A549 (cell line): ENCODE measurements at regions not wholly inside any gene's neighbourhood (a gene's known extent, or its start where the extent isn't known, plus 50 kb on each side); places are given as distances from the start of the nearest gene placed in this dataset.

ENCODE experiments used
- ATAC-seq, 2 experiments: fragments of 200-7000 bp in 1 of 2; fragments of >200 bp in 1 of 2; cut with Nextera tagmentation in 1 of 2; cut with Tn5 transposase in 1 of 2; 3 replicates each; pipeline versions ENCODE4 v1.8.0 to v1.9.1; 2018 to 2020; ENCODE audit warnings: mild to moderate bottlenecking in 1 of 2, moderate library complexity in 1 of 2
- CTCF ChIA-PET: fragments of 300-600 bp; sonication (Branson Sonifier 250); formaldehyde crosslinking; extraction: SDS; loops from one replicate; lab custom pipeline; 2021; ENCODE audit warnings: antibody characterized with exemption, inconsistent platforms; lab: Yijun Ruan, JAX
- POLR2A ChIA-PET: fragments of 350-600 bp; formaldehyde crosslinking; extraction: SDS; loops from one replicate; lab custom pipeline; 2021; ENCODE audit warnings: antibody characterized with exemption, inconsistent platforms; lab: Yijun Ruan, JAX
- DNase-seq, 2 experiments: peaks; one replicate each; pipeline versions ENCODE4 v3.0.0 to v3.0.0-alpha.2; 2011 to 2016; ENCODE audit warnings: low read depth in 1 of 2, low spot score in 1 of 2
- FAIRE-seq: peaks from 2 replicates; lab custom pipeline; 2011; peaks lifted over from hg19 to GRCh38; lab: Jason Lieb, UNC
- H3K27ac ChIP-seq, 2 experiments: fragments of >200 bp; sonication (Bioruptor Twin); formaldehyde crosslinking; 3 replicates each; pipeline ENCODE4 v1.5.1; 2016 to 2017
- H3K4me1 ChIP-seq: fragments of >200 bp; sonication (Bioruptor Twin); formaldehyde crosslinking; 3 replicates; pipeline ENCODE4 v1.6.1; 2016
- H3K4me2 ChIP-seq: fragments of >200 bp; sonication (Bioruptor Twin); formaldehyde crosslinking; 3 replicates; pipeline ENCODE4 v1.6.1; 2016
- H3K4me3 ChIP-seq: fragments of >200 bp; sonication (Bioruptor Twin); formaldehyde crosslinking; 3 replicates; pipeline ENCODE4 v1.5.1; 2016
- H3K9me3 ChIP-seq: fragments of >200 bp; sonication (Bioruptor Twin); formaldehyde crosslinking; 3 replicates; pipeline ENCODE4 v1.6.1; 2016
- CBX2 ChIP-seq: fragments of 200-600 bp; sonication (generic); IDR thresholded peaks from 2 replicates; pipeline ENCODE4 v1.6.1; 2016; ENCODE audit warnings: low read depth, mild to moderate bottlenecking, borderline replicate concordance
- CBX8 ChIP-seq: fragments of 200-600 bp; sonication (generic); IDR thresholded peaks from 2 replicates; pipeline ENCODE4 v1.6.1; 2016
- CHD2 ChIP-seq: fragments of 150-350 bp; IDR thresholded peaks from 2 replicates; pipeline ENCODE4 v1.6.1; 2014; ENCODE audit warnings: low read length; ENCODE audit not compliant: partially characterized antibody
- FOSB ChIP-seq: fragments of 250-450 bp; sonication (Bioruptor Pico); IDR thresholded peaks from 2 replicates; pipeline ENCODE4 v1.5.0; 2020; ENCODE audit warnings: mild to moderate bottlenecking, moderate library complexity
- FOSL2 ChIP-seq, 2 experiments: fragments of 450-650 bp in 1 of 2; fragments of >200 bp in 1 of 2; sonication (Bioruptor Twin) in 1 of 2; formaldehyde crosslinking; IDR thresholded peaks; 2 replicates each; pipeline versions ENCODE4 v1.5.0 to v1.6.1; 2016 to 2020; ENCODE audit warnings: mild to moderate bottlenecking in 1 of 2, moderate library complexity in 1 of 2
- FOXS1 ChIP-seq: fragments of 250-450 bp; sonication (Bioruptor Pico); IDR thresholded peaks from 2 replicates; pipeline ENCODE4 v1.5.0; 2020; ENCODE audit warnings: mild to moderate bottlenecking, moderate library complexity
- HMGXB4 ChIP-seq: fragments of 250-450 bp; sonication (Bioruptor Pico); IDR thresholded peaks from 2 replicates; pipeline ENCODE4 v1.5.0; 2021; ENCODE audit warnings: mild to moderate bottlenecking, moderate library complexity, borderline replicate concordance
- HOXB13 ChIP-seq: fragments of 250-450 bp; sonication (Bioruptor Pico); IDR thresholded peaks from 2 replicates; pipeline ENCODE4 v1.5.0; 2020; ENCODE audit warnings: low read depth, mild to moderate bottlenecking, moderate library complexity
- JUNB ChIP-seq: fragments of >200 bp; sonication (Bioruptor Twin); formaldehyde crosslinking; IDR thresholded peaks from 2 replicates; pipeline ENCODE4 v1.6.1; 2016
- KDM1A ChIP-seq: fragments of 200-600 bp; sonication (generic); IDR thresholded peaks from 2 replicates; pipeline ENCODE4 v1.6.1; 2016; ENCODE audit warnings: low read depth, mild to moderate bottlenecking
- MAFK ChIP-seq: fragments of 450-650 bp; IDR thresholded peaks from 2 replicates; pipeline ENCODE4 v1.6.1; 2014; ENCODE audit not compliant: partially characterized antibody
- NR3C1 ChIP-seq: fragments of >200 bp; sonication (Bioruptor Twin); formaldehyde crosslinking; IDR thresholded peaks from 3 replicates; pipeline ENCODE4 v1.6.1; 2017
- POLR2AphosphoS2 ChIP-seq: conservative IDR thresholded peaks from 2 replicates; pipeline ENCODE4 v1.6.1; 2012; ENCODE audit warnings: low read length, improper control_type of control experiment, inconsistent platforms
- RAD21 ChIP-seq, 2 experiments: fragments of >200 bp in 1 of 2; sonication (Bioruptor Twin) in 1 of 2; formaldehyde crosslinking in 1 of 2; IDR thresholded peaks in 1 of 2; conservative IDR thresholded peaks in 1 of 2; 2 replicates in 1 of 2; 3 replicates in 1 of 2; pipeline ENCODE4 v1.6.1; 2012 to 2018; ENCODE audit warnings: inconsistent platforms in 1 of 2
- RNF2 ChIP-seq: fragments of 200-600 bp; sonication (generic); IDR thresholded peaks from 2 replicates; pipeline ENCODE4 v1.6.1; 2016; ENCODE audit warnings: low read depth, mild to moderate bottlenecking, antibody characterized with exemption, moderate library complexity, borderline replicate concordance
- TP53 ChIP-seq: fragments of 250-450 bp; sonication (Bioruptor Pico); IDR thresholded peaks from 2 replicates; pipeline ENCODE4 v1.5.0; 2021; ENCODE audit warnings: mild to moderate bottlenecking, moderate library complexity
- ZC3H11A ChIP-seq: fragments of 450-650 bp; IDR thresholded peaks from 2 replicates; pipeline ENCODE4 v1.6.1; 2014; ENCODE audit warnings: antibody characterized with exemption, mild to moderate bottlenecking
- ZNF302 ChIP-seq: fragments of 250-450 bp; sonication (Bioruptor Pico); IDR thresholded peaks from 2 replicates; pipeline ENCODE4 v1.9.0; 2021; ENCODE audit warnings: inconsistent platforms, mild to moderate bottlenecking, moderate library complexity
- ZSCAN20 ChIP-seq: fragments of 250-450 bp; sonication (Bioruptor Pico); IDR thresholded peaks from 2 replicates; pipeline ENCODE4 v1.8.0; 2022; ENCODE audit warnings: mild to moderate bottlenecking, moderate library complexity
- WGBS: methylation state at CpG from one replicate; pipeline ENCODE4 v1.1.6; 2017; ENCODE audit errors: missing lambda C conversion rate; 5-methylcytosine and 5-hydroxymethylcytosine counted together
- TF ChIP-seq, protein P1 (sequence below): IDR thresholded peaks from 2 replicates; pipeline ENCODE4 v1.6.1; 2012; ENCODE audit warnings: low read depth, borderline replicate concordance
- TF ChIP-seq, protein P2 (sequence below): fragments of >200 bp; sonication (Bioruptor Twin); formaldehyde crosslinking; IDR thresholded peaks from 3 replicates; pipeline ENCODE4 v1.5.1; 2016
- TF ChIP-seq, protein P3 (sequence below): fragments of 250-450 bp; sonication (Bioruptor Pico); IDR thresholded peaks from 2 replicates; pipeline ENCODE4 v1.5.0; 2020; ENCODE audit warnings: low read depth, mild to moderate bottlenecking, moderate library complexity

GRCh38 chr11:24226606-24227005 is 270.2 kb upstream of the LUZP2 start:
- 29% methylated on average over 1 of the region's 1 CpG for WGBS
- no peaks in the 10 kb centered on the region for H3K9me3 ChIP-seq
- H3K4me3 ChIP-seq = no peak overlapping the region
- ATAC-seq = no peak
- TF ChIP-seq ZSCAN20 (CRISPR knock-in tag) = no peak
- TF ChIP-seq POLR2AphosphoS2 = no peak
- TF ChIP-seq, protein P1, sequence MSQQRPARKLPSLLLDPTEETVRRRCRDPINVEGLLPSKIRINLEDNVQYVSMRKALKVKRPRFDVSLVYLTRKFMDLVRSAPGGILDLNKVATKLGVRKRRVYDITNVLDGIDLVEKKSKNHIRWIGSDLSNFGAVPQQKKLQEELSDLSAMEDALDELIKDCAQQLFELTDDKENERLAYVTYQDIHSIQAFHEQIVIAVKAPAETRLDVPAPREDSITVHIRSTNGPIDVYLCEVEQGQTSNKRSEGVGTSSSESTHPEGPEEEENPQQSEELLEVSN = no peak
- TF ChIP-seq, protein P2, sequence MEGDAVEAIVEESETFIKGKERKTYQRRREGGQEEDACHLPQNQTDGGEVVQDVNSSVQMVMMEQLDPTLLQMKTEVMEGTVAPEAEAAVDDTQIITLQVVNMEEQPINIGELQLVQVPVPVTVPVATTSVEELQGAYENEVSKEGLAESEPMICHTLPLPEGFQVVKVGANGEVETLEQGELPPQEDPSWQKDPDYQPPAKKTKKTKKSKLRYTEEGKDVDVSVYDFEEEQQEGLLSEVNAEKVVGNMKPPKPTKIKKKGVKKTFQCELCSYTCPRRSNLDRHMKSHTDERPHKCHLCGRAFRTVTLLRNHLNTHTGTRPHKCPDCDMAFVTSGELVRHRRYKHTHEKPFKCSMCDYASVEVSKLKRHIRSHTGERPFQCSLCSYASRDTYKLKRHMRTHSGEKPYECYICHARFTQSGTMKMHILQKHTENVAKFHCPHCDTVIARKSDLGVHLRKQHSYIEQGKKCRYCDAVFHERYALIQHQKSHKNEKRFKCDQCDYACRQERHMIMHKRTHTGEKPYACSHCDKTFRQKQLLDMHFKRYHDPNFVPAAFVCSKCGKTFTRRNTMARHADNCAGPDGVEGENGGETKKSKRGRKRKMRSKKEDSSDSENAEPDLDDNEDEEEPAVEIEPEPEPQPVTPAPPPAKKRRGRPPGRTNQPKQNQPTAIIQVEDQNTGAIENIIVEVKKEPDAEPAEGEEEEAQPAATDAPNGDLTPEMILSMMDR = no peak
- no peak for TF ChIP-seq FOSB (CRISPR knock-in tag)
- TF ChIP-seq HOXB13 (CRISPR knock-in tag) = no peak
- no peak for TF ChIP-seq JUNB
- no peak for TF ChIP-seq TP53 (CRISPR knock-in tag)
- no peak for TF ChIP-seq HMGXB4 (CRISPR knock-in tag)
- TF ChIP-seq FOSL2 (IDR thresholded peaks at IDR 0.05) = no peak
- TF ChIP-seq FOSL2 (CRISPR knock-in tag; IDR thresholded peaks at IDR 0.05) = no peak
- H3K4me2 ChIP-seq = no peak overlapping the region
- ChIA-PET POLR2A (no interaction called here), CTCF (no interaction called here)
- no peak for DNase-seq
- no peaks in the 10 kb centered on the region for H3K4me1 ChIP-seq
- FAIRE-seq = no peak
- H3K27ac ChIP-seq = no peak overlapping the region

GRCh38 chr11:24233041-24233440 is 263.8 kb upstream of the LUZP2 start:
- no peak for DNase-seq
- Histone ChIP-seq H3K4me1 (no peaks in the 10 kb centered on the region), H3K4me3 (no peak overlapping the region), H3K9me3 (no peaks in the 10 kb centered on the region), H3K4me2 (no peak overlapping the region), H3K27ac (no peak overlapping the region)
- ChIA-PET POLR2A (no interaction called here), CTCF (no interaction called here)
- ATAC-seq = no peak
- no peak for FAIRE-seq
- WGBS = 20% methylated on average over 1 of the region's 1 CpG
- TF ChIP-seq CBX2 (no peak), CBX8 (no peak), ZC3H11A (no peak), RNF2 (no peak), FOXS1 (CRISPR knock-in tag) (no peak), NR3C1 (no peak), HOXB13 (CRISPR knock-in tag) (no peak), KDM1A (no peak), RAD21 (conservative IDR thresholded peaks at IDR 0.05 in 1 of 2, IDR thresholded peaks at IDR 0.05 in 1 of 2) (no peak), MAFK (no peak), ZNF302 (CRISPR knock-in tag) (no peak), CHD2 (no peak)
- TF ChIP-seq, protein P3, sequence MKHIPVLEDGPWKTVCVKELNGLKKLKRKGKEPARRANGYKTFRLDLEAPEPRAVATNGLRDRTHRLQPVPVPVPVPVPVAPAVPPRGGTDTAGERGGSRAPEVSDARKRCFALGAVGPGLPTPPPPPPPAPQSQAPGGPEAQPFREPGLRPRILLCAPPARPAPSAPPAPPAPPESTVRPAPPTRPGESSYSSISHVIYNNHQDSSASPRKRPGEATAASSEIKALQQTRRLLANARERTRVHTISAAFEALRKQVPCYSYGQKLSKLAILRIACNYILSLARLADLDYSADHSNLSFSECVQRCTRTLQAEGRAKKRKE (CRISPR knock-in tag) = no peak
